ENCODE measurements at regions not wholly inside any gene's neighbourhood (a gene's known extent, or its start where the extent isn't known, plus 50 kb on each side); places are given as distances from the start of the nearest gene placed in this dataset.

- Histone ChIP-seq H3K9ac (ENCODE audit: low read length) (no peak overlapping the region), H3K79me2 (ENCODE audit: insufficient read depth, low read length) (no peaks in the 10 kb centered on the region), H3K4me3 (ENCODE audit: insufficient read depth, low read length, poor library complexity, severe bottlenecking) (no peak overlapping the region), H2AFZ (ENCODE audit: low read depth, low read length, severe bottlenecking) (no peak overlapping the region), H3K4me2 (ENCODE audit: low read depth, low read length, poor library complexity, severe bottlenecking) (no peak overlapping the region), H3F3A (ENCODE audit: insufficient read depth) (no peaks in the 10 kb centered on the region), H3K9me2 (replicated peaks; ENCODE audit: insufficient read depth, low read length) (no peaks in the 10 kb centered on the region), H3K27me3 (ENCODE audit: low read length) (no peaks in the 10 kb centered on the region), H3K27ac (ENCODE audit: low read depth, low read length) (no peak overlapping the region), H3K9me3 (ENCODE audit: insufficient read depth, low read length) (no peaks in the 10 kb centered on the region), H3K36me3 (ENCODE audit: low read length) (no peaks in the 10 kb centered on the region), H4K20me1 (ENCODE audit: low read depth, low read length) (no peaks in the 10 kb centered on the region)
- TF ChIP-seq CTCF (IDR thresholded peaks at IDR 0.05; ENCODE audit: insufficient read depth, low read length, poor library complexity, severe bottlenecking) (no peak), EZH2phosphoT487 (conservative IDR thresholded peaks at IDR 0.05; ENCODE audit: low read length) (no peak)
Measured at GRCh38 chr5:87114631-87115030, 153.1 kb upstream of the RASA1 start.

- no peak for TF ChIP-seq EZH2phosphoT487 (conservative IDR thresholded peaks at IDR 0.05; ENCODE audit: low read length)
- no peak for TF ChIP-seq CTCF (IDR thresholded peaks at IDR 0.05; ENCODE audit: insufficient read depth, low read length, poor library complexity, severe bottlenecking)
Measured at GRCh38 chr5:87115839-87116364, 151.8 kb upstream of the RASA1 start.

DNA sequence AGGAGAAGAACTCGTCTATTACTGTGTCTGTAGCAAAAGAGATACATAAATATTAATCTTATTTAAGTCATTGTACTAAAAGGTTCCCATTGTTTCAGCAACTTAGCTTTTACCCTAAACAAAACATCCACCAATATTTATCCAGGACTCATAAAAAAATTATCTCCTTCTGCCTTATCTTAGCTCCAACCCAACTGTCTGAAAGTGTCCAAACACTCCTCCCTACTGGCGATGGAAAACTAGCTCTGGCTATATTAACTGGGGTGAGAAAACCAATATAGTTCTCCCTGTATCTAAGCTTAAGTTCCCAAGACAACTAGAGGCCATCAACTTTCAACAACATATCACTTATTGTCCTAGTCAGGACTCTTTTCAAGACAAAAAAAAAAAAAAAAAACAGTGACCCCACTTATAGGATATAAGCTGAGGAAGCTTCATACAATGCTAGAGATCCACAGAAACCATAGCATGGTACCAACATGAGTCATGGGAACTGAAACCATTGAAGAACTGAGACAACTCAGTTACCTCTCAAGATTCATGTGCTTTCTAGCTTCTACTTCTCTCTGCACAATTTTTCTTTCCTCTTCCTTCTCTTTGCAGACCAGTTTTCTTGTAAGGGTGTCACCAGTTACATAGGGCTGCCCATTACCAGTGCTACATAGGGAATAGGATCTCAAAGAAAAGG is 150.7 kb upstream of the RASA1 start:
- Histone ChIP-seq H3K27me3 (ENCODE audit: low read length) (no peaks in the 10 kb centered on the region), H3K4me3 (ENCODE audit: insufficient read depth, low read length, poor library complexity, severe bottlenecking) (no peak overlapping the region), H3F3A (ENCODE audit: insufficient read depth) (no peaks in the 10 kb centered on the region), H3K36me3 (ENCODE audit: low read length) (no peaks in the 10 kb centered on the region), H2AFZ (ENCODE audit: low read depth, low read length, severe bottlenecking) (no peak overlapping the region), H3K79me2 (ENCODE audit: insufficient read depth, low read length) (no peaks in the 10 kb centered on the region), H4K20me1 (ENCODE audit: low read depth, low read length) (no peaks in the 10 kb centered on the region), H3K27ac (ENCODE audit: low read depth, low read length) (no peak overlapping the region), H3K9me3 (ENCODE audit: insufficient read depth, low read length) (no peaks in the 10 kb centered on the region), H3K4me2 (ENCODE audit: low read depth, low read length, poor library complexity, severe bottlenecking) (no peak overlapping the region), H3K9ac (ENCODE audit: low read length) (no peak overlapping the region), H3K9me2 (replicated peaks; ENCODE audit: insufficient read depth, low read length) (no peaks in the 10 kb centered on the region)
- TF ChIP-seq EZH2phosphoT487 (conservative IDR thresholded peaks at IDR 0.05; ENCODE audit: low read length) (no peak), CTCF (IDR thresholded peaks at IDR 0.05; ENCODE audit: insufficient read depth, low read length, poor library complexity, severe bottlenecking) (no peak)

More at GRCh38 chr5:87115839-87116364, 151.8 kb upstream of the RASA1 start:
- Histone ChIP-seq H3K79me2 (ENCODE audit: insufficient read depth, low read length) (no peaks in the 10 kb centered on the region), H3K4me3 (ENCODE audit: insufficient read depth, low read length, poor library complexity, severe bottlenecking) (no peak overlapping the region), H3K36me3 (ENCODE audit: low read length) (no peaks in the 10 kb centered on the region), H3K9me3 (ENCODE audit: insufficient read depth, low read length) (no peaks in the 10 kb centered on the region), H2AFZ (ENCODE audit: low read depth, low read length, severe bottlenecking) (no peak overlapping the region), H3F3A (ENCODE audit: insufficient read depth) (no peaks in the 10 kb centered on the region), H3K4me2 (ENCODE audit: low read depth, low read length, poor library complexity, severe bottlenecking) (no peak overlapping the region), H3K27ac (ENCODE audit: low read depth, low read length) (no peak overlapping the region), H3K9ac (ENCODE audit: low read length) (no peak overlapping the region), H4K20me1 (ENCODE audit: low read depth, low read length) (no peaks in the 10 kb centered on the region), H3K9me2 (replicated peaks; ENCODE audit: insufficient read depth, low read length) (no peaks in the 10 kb centered on the region), H3K27me3 (ENCODE audit: low read length) (no peaks in the 10 kb centered on the region)
